NAMALWA (cell line): ENCODE measurements at regions not wholly inside any gene's neighbourhood (a gene's known extent, or its start where the extent isn't known, plus 50 kb on each side); places are given as distances from the start of the nearest gene placed in this dataset.

Experiments
- DNase-seq: peaks from one replicate; pipeline ENCODE4 v3.0.0-alpha.2; 2015; ENCODE audit warnings: low spot score

GRCh38 chr3:70899816-70900215, 587.4 kb upstream of the MDFIC2 start:
- no peak for DNase-seq

GRCh38 chr3:70890020-70890394, 577.6 kb upstream of the MDFIC2 start:
- DNase-seq: no peak

DNA sequence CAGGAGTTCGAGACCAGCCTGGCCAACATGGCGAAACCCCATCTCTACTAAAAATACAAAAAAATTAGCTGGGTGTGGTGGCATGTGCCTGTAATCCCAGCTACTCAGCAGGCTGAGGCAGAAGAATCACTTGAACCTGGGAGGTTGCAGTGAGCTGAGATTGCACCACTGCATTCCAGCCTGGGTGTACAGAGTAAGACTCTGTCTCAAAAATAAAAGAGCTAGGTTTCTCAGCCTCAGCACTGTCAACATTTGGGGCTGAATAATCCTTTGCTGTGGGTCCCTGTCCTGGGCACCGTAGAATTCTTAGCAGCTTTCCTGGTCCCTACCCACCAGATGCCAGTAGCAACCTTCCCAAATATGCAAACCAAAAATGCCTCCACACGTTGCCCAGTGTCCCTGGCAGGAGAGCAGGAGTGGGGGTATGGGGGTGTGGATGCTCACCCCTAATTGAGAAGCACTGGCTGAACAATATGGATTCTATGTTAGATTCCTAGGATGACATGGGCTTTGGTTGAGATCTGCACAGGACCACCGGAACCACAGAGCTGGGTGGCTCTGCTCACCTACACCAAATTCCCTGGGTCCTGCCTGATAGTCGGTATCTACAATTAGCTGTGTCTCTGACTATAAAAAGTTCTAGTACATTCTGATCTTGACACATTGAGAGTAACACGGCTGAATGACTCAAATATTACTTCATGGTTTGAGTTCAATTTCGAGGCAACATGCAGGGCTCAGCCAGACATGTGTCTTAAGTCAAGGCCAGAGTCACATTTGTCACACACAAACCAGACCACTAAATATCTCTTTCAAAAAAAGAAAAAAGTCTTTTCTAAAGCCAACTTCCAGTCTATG, 577.0 kb upstream of the MDFIC2 start:
- no peak for DNase-seq

DNA sequence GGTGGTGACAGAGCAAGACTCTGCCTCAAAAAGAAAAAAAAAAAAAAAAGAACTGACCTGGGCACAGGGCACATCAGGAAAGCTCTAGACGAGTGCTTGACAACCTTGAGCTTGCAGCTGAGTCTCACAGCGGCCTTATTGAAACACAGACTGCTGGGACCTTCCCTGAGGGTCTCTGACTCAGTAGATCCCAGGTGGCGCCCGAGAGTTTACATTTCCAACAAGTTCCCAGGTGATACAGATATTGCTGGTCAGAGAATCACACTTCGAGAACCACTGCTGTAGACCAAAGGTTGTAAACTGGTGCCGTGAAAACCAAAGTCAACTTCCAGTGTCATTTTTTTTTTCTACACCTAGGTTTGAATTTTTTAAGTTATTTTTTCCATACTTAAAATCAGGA, 573.2 kb upstream of the MDFIC2 start:
- DNase-seq: no peak

DNA sequence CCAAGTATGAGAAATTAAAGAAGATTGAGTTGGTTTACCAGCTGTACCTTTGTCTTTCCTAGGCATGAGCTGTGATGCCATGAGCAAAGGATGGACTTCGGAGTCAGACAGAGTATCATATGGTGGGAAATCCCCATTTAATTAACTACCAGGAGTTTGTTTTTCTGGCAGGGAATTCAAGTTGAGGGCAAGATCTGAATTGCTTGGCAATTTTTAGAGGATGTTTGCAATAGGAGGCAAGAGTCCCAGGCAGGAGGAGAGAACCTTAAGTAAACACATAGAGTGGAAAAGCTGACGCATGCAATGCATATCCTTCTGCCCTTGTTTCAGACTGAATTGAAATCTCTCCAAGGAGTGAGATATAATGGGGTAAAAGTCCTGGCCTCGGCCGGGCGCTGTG, 569.7 kb upstream of the MDFIC2 start:
- no peak for DNase-seq

DNA sequence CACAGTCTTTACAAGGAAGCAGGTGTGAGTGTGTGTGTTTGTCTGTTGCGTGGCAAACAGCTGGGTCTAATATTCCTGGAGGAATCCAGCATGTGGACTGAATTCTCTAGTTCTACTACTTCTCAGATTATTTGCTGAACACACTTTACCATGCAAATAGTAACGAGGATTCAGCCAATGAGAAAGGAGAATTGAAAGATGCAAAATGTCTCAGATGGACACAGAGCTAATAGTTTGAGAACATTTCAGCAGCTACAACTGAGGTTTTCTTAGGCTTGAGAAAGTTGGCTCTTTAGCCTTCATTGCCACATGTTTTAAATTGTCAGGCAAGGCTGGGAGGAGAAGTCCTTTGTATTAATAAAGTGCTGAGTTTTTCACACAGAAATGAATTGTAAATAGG, 568.0 kb upstream of the MDFIC2 start:
- no peak for DNase-seq

DNA sequence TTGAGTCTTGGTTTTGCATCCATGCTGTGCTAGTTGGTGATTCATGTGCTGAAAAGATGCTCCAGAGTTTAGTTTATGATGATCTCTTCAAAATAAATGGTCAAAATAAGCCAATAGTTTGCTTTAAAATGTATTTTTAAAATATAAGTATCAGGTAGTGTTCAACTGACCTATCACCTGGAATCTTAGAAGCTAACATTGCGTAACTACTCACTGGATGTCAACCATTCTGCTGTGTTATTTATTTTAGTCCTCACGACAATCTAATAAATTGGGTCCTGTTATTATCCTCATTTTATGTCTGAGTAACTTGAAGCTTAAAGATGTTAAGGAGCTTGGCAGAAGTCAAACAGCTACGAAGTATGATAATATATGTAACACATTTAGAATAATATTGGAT, 563.7 kb upstream of the MDFIC2 start:
- no peak for DNase-seq

DNA sequence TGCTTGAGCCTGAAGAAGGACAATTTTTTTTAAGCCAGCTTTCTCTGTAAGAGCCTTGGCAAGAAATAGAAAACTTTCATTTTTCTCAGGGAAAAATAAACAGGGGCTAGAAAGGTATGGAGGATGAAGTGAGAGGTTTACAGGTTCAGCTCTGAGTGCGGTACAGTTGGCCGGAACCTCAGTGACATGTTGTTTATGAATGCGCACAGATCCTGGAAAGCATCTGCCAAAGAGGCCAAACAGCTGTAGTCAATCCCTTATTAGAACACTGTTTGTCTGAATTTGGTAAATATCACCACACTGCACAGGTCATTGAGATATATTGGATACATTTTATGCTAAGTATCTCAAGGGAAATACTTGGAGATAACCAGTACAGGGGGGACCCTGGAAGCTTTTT, 561.8 kb upstream of the MDFIC2 start:
- no peak for DNase-seq

DNA sequence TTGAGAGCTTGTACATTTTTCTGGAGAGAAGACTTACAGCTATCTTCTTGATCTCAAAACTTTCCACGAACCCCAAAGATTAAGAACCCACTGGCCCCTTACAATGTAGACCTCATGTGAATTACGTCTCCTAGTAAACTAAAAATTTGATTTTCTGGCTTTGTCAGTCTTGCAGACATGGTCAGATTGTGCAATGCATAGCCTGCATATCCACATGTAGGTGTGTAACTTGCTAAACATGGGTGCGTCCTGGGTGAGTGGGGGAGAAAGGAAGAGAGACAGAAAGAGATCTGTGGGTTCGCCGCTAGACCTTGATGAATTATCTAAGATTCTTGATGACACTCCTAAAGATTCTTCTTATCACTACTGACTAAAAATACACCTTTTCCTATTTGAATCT, 561.2 kb upstream of the MDFIC2 start:
- no peak for DNase-seq

DNA sequence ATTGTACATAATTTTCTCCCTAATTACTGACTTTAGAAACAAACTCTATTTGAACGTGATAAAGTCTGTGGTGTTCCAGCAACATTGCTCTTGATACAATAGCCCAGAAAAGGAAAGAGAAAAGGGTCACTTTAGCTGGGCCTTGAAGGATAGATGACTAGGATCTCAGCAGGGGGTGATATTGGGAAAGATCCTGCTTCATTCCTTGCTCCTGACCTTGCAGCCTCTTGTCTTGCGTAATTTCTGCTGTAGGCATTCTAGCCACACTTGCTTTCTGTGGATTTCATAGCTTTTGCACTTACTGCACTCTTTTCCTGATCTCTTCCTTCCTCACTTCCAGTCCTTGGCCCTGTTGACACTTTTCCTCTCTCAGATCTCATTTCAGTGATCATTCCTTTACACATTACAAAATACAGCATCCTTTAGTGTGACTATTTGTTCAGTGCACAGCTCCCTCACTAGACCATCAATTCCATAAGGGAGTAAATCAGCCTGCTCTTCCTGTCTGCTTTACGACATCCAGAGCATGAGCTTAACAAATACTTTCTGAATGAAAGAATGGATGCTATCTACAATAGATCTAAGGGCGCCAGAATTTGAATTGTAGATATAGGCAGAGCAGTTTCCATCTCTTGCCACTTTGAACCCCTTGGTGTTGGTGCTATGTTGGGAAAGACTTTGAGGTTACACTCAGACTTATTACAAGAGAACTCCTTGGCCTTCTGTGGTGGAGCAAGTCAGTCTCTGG, 559.6 kb upstream of the MDFIC2 start:
- no peak for DNase-seq

DNA sequence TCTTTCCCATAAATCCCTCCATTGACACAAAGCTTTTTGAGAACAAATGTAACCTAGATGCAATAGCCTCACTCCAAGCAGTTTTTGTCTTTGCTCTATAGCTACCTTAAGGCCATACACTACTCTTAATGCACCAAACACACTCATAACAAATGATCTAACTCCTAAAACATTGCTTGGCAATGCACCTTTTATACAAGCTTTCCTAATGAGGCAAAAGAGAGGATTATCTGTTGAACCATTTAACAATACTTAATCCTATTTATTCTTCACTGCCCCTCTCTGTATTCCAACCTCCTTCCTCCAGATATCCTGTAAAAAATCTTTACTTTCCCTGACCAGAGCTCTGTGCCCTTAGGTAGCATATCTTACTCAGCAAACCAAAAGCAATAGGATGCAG, 558.1 kb upstream of the MDFIC2 start:
- DNase-seq: no peak

DNA sequence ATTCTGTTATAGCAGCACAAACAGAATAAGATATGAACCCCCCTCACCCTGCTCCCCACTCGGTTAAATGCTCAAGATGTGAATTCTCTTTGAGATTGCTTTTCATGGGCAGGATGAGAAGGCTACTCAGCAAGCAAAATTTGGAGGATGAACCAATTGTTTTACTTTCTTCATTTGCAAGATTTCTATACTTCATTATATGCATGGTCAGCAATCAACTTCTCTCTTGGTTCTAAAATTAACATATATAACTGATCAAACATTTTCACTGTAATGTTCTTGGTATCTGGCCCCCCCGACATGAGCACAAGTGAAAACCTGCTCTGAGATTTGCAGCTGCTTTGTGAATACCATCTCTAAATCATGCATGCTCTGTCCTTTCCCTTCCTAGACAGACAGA, 556.1 kb upstream of the MDFIC2 start:
- no peak for DNase-seq

GRCh38 chr3:70863049-70863448, 550.6 kb upstream of the MDFIC2 start:
- DNase-seq: no peak

- no peak for DNase-seq
These were observed 549.4 kb upstream of the MDFIC2 start for GRCh38 chr3:70861855-70862254.

DNA sequence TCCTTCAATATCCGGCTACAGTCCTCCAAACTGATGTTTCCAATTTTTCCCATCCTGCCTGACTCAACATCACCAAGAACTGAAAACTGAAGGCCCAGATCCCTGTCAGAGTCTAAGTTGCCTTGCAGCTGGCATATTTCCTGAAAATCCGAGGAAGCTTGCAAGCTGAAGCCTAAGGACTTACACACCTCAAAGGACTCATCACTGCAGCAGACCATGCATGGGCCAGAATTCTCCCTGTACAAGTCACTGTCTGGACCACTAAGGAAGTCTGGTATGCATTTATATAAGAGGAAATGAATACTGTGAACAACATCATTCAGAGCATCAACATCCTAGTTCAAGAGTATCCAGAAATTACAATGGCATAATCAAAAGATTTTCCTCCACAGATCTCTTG, 548.8 kb upstream of the MDFIC2 start:
- DNase-seq: no peak

GRCh38 chr3:70857916-70858315, 545.5 kb upstream of the MDFIC2 start:
- DNase-seq: no peak

- no peak for DNase-seq
These were observed 544.1 kb upstream of the MDFIC2 start for GRCh38 chr3:70856414-70857162.

DNA sequence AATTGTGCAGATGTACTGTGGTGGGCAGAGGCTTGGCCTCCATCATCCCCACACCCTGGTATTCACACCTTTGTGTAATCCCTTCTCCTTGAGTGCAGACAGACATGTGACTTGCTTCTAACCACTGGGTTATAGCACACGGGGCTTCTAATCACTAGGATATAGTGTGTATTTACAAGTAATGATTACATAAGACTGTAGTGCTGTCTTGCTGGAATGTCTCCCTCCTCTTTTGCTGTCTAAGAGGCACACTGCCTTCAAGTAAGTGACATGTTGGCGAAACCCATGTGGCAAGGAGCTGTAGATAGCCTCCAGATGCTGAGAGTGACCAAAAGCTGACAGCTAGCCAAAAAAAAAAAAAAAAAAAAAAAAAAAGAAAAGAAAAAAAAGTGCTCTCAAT, 542.7 kb upstream of the MDFIC2 start:
- no peak for DNase-seq

GRCh38 chr3:70854108-70854507, 541.7 kb upstream of the MDFIC2 start:
- no peak for DNase-seq

DNA sequence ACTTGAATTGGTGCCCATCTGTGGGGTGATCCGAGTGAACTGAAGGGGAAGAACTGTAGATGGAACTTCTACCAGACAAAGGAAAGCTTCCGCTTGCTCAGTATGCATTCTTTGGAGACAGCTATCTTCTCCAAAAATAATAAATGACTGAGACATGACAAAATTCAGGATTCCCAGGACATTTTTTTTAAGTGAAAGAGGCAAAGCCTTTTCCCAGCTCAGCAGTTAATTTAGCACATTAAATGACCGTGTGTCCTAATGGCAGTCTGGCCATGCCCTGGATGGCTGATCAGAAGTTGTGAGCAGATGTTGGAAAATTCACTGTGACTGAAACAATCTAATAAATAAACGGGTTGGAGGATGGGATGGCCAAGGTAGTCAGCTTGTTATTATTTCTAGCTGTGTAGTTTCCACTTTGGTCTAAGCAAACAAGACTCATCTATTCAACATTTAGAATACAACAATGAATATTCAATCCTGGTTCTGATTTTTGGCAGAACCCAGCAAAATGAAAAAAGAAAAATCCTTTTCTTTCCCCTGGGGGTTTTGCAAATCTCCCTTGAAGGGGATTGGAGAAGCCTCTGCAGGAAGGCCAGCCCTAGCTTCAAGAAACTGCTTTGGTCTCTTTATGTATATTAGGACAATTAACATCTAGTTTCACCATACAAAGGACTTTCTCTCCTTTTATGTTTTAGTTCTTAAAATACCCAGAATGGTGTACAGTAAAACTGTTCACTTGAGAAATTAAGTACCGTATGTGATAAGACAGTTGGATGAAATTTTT, 540.9 kb upstream of the MDFIC2 start:
- no peak for DNase-seq

DNA sequence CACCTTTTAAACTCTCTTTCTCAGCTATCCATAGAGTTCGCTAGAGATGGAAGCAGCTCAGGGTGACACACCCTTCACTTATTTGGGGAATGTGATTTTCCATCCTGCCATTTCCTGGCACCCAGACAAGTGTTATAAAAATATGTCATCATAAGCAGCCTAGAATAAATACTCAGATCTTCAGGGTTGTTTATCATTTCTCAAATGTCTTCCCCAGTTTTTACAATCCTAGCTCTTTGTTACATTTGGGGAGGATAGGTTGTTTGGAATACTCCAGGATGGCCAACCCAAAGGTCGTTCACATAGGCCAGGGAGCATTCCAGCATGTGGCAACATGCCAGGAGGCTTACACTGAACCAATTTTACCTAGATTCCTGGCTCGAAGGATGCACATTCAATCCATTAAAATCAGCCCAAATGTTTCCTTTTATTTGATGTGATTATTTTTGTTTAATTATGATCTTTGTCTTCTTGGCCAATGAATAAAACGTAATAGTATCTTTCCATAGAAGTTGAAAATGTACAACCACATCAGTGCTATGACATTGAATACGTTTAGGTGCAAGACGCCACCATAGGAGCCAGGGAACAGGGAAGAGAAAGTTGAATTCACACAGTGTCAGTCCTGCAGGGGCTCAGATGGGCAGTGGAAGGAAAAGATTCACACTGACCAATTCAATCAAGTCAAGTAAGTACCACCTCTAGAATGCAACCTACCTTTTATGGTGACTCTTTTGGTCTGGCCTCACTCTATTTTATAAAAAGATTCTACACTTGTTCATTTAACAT, 537.7 kb upstream of the MDFIC2 start:
- DNase-seq: no peak
